ENCODE measurements at regions not wholly inside any gene's neighbourhood (a gene's known extent, or its start where the extent isn't known, plus 50 kb on each side); places are given as distances from the start of the nearest gene placed in this dataset.

DNA sequence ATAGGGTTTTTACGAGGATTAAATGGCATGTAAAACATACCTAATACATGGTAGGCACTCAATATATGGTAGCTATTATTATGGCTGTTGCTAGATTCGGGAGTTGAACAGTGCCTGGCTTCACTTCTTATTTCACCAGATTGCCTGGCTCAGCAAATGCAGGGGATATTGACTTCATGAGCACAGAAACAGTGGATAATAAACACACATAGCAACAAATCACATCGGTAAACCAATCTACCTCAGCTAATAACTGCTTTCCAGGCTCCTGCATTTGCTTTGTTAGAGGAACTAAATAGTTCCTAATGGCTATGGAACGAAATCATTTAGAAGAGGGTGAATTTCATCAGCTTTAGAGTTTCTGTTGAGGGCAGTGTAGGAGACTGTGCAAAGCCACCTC lies 105.2 kb upstream of the TMCC3 start:
- TF ChIP-seq, protein P1, sequence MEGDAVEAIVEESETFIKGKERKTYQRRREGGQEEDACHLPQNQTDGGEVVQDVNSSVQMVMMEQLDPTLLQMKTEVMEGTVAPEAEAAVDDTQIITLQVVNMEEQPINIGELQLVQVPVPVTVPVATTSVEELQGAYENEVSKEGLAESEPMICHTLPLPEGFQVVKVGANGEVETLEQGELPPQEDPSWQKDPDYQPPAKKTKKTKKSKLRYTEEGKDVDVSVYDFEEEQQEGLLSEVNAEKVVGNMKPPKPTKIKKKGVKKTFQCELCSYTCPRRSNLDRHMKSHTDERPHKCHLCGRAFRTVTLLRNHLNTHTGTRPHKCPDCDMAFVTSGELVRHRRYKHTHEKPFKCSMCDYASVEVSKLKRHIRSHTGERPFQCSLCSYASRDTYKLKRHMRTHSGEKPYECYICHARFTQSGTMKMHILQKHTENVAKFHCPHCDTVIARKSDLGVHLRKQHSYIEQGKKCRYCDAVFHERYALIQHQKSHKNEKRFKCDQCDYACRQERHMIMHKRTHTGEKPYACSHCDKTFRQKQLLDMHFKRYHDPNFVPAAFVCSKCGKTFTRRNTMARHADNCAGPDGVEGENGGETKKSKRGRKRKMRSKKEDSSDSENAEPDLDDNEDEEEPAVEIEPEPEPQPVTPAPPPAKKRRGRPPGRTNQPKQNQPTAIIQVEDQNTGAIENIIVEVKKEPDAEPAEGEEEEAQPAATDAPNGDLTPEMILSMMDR (IDR thresholded peaks at IDR 0.05; ENCODE audit: low read length): no peak
- no peak for TF ChIP-seq EZH2 (optimal IDR thresholded peaks at IDR 0.05; ENCODE audit: low read depth, low read length)
